Caco-2 (cell line): ENCODE measurements at regions not wholly inside any gene's neighbourhood (a gene's known extent, or its start where the extent isn't known, plus 50 kb on each side); places are given as distances from the start of the nearest gene placed in this dataset.

ENCODE experiments used
- BruUV-seq: library from RNA; stranded (reverse); fragments of 400-500 nt; replicated peaks from 2 replicates; lab custom pipeline; 2021; lab: Mats Ljungman, UMichigan
- CTCF ChIA-PET: fragments of 300-600 bp; sonication (Branson Sonifier 250); formaldehyde crosslinking; loops from one replicate; lab custom pipeline; 2022; ENCODE audit warnings: antibody characterized with exemption; lab: Charles Lee
- POLR2A ChIA-PET: fragments of 300-600 bp; sonication (Branson Sonifier 250); formaldehyde crosslinking; loops from one replicate; lab custom pipeline; 2022; ENCODE audit warnings: antibody characterized with exemption; lab: Charles Lee
- DNase-seq, 2 experiments: peaks; one replicate each; pipeline versions ENCODE4 v3.0.0 to v3.0.0-alpha.2; 2020 to 2022
- H3K27me3 ChIP-seq: replicated peaks from 2 replicates; pipeline ENCODE4 v1.6.0; 2011; ENCODE audit warnings: low read length; ENCODE audit not compliant: control insufficient read depth, insufficient read depth
- H3K36me3 ChIP-seq: 2 replicates; pipeline ENCODE4 v1.5.1; 2011; ENCODE audit warnings: low read length; ENCODE audit not compliant: control insufficient read depth, insufficient read depth
- H3K4me1 ChIP-seq: fragments of 250-450 bp; sonication (Bioruptor Pico); 2 replicates; pipeline ENCODE4 v1.5.1; 2020; ENCODE audit warnings: mild to moderate bottlenecking
- H3K4me3 ChIP-seq: 2 replicates; pipeline ENCODE4 v1.5.1; 2011; ENCODE audit warnings: low read depth, mild to moderate bottlenecking, control low read depth, low read length
- H3K9me3 ChIP-seq: fragments of 250-450 bp; sonication (Bioruptor Pico); 2 replicates; pipeline ENCODE4 v1.5.1; 2020; ENCODE audit warnings: mild to moderate bottlenecking, moderate library complexity
- H3K27ac Mint-ChIP-seq: one replicate; pipeline ENCODE4 v1.8.0; 2022; ENCODE audit warnings: mixed read lengths; ENCODE audit not compliant: unreplicated experiment
- H3K27me3 Mint-ChIP-seq: one replicate; pipeline ENCODE4 v1.8.0; 2022; ENCODE audit warnings: mixed read lengths; ENCODE audit not compliant: insufficient read depth, unreplicated experiment
- H3K36me3 Mint-ChIP-seq: one replicate; pipeline ENCODE4 v1.8.0; 2022; ENCODE audit warnings: mild to moderate bottlenecking, mixed read lengths; ENCODE audit not compliant: insufficient read depth, unreplicated experiment
- H3K4me1 Mint-ChIP-seq: one replicate; pipeline ENCODE4 v1.8.0; 2022; ENCODE audit warnings: low read depth, mixed read lengths; ENCODE audit not compliant: unreplicated experiment
- H3K4me3 Mint-ChIP-seq: one replicate; pipeline ENCODE4 v1.8.0; 2022; ENCODE audit warnings: mild to moderate bottlenecking, moderate library complexity, mixed read lengths; ENCODE audit not compliant: unreplicated experiment
- H3K9me3 Mint-ChIP-seq: one replicate; pipeline ENCODE4 v1.8.0; 2022; ENCODE audit warnings: mixed read lengths; ENCODE audit not compliant: unreplicated experiment
- intact Hi-C: fragments of 100-400 bp; cut with micrococcal nuclease; formaldehyde crosslinking; loops from one replicate; pipeline ENCODE4 v1.10.0; 2022; ENCODE audit not compliant: unreplicated experiment
- TF ChIP-seq, protein P1 (sequence below), 2 experiments: fragments of 200-600 bp in 1 of 2; IDR thresholded peaks; 1 replicate in 1 of 2; 2 replicates in 1 of 2; pipeline versions ENCODE4 v1.5.1 to v1.8.0; 2011 to 2022; ENCODE audit warnings: antibody characterized with exemption in 1 of 2, control low read depth in 1 of 2, inconsistent platforms in 1 of 2, low read depth in 1 of 2, low read length in 1 of 2, mild to moderate bottlenecking in 1 of 2, moderate library complexity in 1 of 2; ENCODE audit not compliant: insufficient read depth in 1 of 2, severe bottlenecking in 1 of 2, unreplicated experiment in 1 of 2

DNA sequence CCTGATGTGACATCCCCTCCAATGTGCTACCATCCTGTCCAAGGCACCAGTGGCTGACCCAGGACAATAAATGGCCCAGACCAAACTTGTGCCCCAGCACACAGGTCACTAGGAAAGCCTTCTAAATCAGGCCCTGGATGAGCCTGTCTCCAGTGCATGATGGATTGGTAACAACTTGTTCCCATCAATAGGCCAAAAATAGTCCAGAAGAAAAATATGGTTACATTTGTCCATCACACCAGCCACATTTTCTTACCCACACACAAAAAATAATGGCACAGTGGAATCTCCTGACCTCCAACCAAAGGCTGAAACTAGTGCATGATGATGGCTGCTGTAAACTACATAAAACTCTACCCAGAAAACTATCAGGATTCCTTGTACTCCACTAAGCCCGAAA, 228.4 kb downstream of the SPTSSA start:
- H3K4me3 Mint-ChIP-seq, result no peak overlapping the region
- Histone ChIP-seq H3K4me1 (peaks cover 25% of the 10 kb centered on the region), H3K9me3 (no peaks in the 10 kb centered on the region), H3K4me3 (no peak overlapping the region), H3K27me3 (no peaks in the 10 kb centered on the region), H3K36me3 (no peaks in the 10 kb centered on the region)
- POLR2A ChIA-PET, result no interaction called here
- intact Hi-C loops, result no loop called here
- H3K27ac Mint-ChIP-seq, result peak overlapping the region; percentile 33
- TF ChIP-seq, protein P1, sequence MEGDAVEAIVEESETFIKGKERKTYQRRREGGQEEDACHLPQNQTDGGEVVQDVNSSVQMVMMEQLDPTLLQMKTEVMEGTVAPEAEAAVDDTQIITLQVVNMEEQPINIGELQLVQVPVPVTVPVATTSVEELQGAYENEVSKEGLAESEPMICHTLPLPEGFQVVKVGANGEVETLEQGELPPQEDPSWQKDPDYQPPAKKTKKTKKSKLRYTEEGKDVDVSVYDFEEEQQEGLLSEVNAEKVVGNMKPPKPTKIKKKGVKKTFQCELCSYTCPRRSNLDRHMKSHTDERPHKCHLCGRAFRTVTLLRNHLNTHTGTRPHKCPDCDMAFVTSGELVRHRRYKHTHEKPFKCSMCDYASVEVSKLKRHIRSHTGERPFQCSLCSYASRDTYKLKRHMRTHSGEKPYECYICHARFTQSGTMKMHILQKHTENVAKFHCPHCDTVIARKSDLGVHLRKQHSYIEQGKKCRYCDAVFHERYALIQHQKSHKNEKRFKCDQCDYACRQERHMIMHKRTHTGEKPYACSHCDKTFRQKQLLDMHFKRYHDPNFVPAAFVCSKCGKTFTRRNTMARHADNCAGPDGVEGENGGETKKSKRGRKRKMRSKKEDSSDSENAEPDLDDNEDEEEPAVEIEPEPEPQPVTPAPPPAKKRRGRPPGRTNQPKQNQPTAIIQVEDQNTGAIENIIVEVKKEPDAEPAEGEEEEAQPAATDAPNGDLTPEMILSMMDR (IDR thresholded peaks at IDR 0.05; ENCODE audit: insufficient read depth in 1 of 2, low read depth in 1 of 2, low read length in 1 of 2, severe bottlenecking in 1 of 2, unreplicated experiment in 1 of 2), result no peak
- CTCF ChIA-PET, result no interaction called here
- BruUV-seq, result no TSS peak
- peaks cover 21% of the 10 kb centered on the region for H3K9me3 Mint-ChIP-seq
- H3K36me3 Mint-ChIP-seq, result peaks cover 6% of the 10 kb centered on the region
- no peaks in the 10 kb centered on the region for H3K27me3 Mint-ChIP-seq
- DNase-seq, result no peak
- peaks cover 22% of the 10 kb centered on the region for H3K4me1 Mint-ChIP-seq

GRCh38 chr14:34232790-34233189, 229.2 kb downstream of the SPTSSA start:
- peak overlapping the region; percentile 33 for H3K27ac Mint-ChIP-seq
- H3K36me3 ChIP-seq, result no peaks in the 10 kb centered on the region
- H3K4me3 ChIP-seq, result no peak overlapping the region
- H3K4me3 Mint-ChIP-seq, result no peak overlapping the region
- H3K9me3 ChIP-seq, result no peaks in the 10 kb centered on the region
- BruUV-seq, result no TSS peak
- H3K4me1 ChIP-seq, result peaks cover 31% of the 10 kb centered on the region
- H3K4me1 Mint-ChIP-seq, result peaks cover 29% of the 10 kb centered on the region
- H3K9me3 Mint-ChIP-seq, result peaks cover 21% of the 10 kb centered on the region
- intact Hi-C loops, result no loop called here
- H3K27me3 Mint-ChIP-seq, result no peaks in the 10 kb centered on the region
- TF ChIP-seq, protein P1 (IDR thresholded peaks at IDR 0.05; ENCODE audit: insufficient read depth in 1 of 2, low read depth in 1 of 2, low read length in 1 of 2, severe bottlenecking in 1 of 2, unreplicated experiment in 1 of 2), result no peak
- POLR2A ChIA-PET, result interaction anchor here (0.6 kb wide), 2 partner anchors 65 to 119 kb away, joined by 3 to 7 read pairs; no protein-coding TSS in a partner anchor
- no peaks in the 10 kb centered on the region for H3K27me3 ChIP-seq
- CTCF ChIA-PET, result no interaction called here
- peaks cover 6% of the 10 kb centered on the region for H3K36me3 Mint-ChIP-seq
- peak; percentile 17 to 42 for DNase-seq

DNA sequence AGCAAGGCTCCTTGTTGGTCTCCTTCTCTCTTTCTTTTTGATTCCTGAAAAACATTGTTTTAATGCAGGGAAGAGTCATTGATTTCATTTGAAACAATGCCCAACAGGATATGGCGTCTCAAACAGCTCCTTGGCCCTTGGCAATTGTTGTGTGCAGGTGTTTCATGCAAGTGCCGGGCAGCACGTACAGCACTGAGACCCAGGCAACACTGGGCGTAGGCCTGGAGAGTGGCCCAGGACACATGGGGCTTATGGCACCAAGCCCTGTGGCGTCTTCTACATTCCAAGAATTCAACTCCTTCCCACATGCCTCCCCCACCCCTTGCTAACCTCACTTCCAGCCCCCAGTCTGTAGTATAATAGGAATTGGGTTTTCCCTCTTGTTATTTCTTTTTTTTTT, 230.4 kb downstream of the SPTSSA start:
- DNase-seq, result no peak
- no peaks in the 10 kb centered on the region for H3K36me3 ChIP-seq
- intact Hi-C loops, result no loop called here
- peak overlapping the region; percentile 42 for H3K27ac Mint-ChIP-seq
- no TSS peak for BruUV-seq
- H3K4me1 ChIP-seq, result peaks cover 41% of the 10 kb centered on the region
- H3K4me3 ChIP-seq, result no peak overlapping the region
- no peak overlapping the region for H3K4me3 Mint-ChIP-seq
- no peaks in the 10 kb centered on the region for H3K9me3 ChIP-seq
- peaks cover 6% of the 10 kb centered on the region for H3K36me3 Mint-ChIP-seq
- ChIA-PET CTCF (no interaction called here), POLR2A (no interaction called here)
- no peaks in the 10 kb centered on the region for H3K27me3 ChIP-seq
- TF ChIP-seq, protein P1 (IDR thresholded peaks at IDR 0.05; ENCODE audit: insufficient read depth in 1 of 2, low read depth in 1 of 2, low read length in 1 of 2, severe bottlenecking in 1 of 2, unreplicated experiment in 1 of 2), result no peak
- peaks cover 21% of the 10 kb centered on the region for H3K9me3 Mint-ChIP-seq
- H3K27me3 Mint-ChIP-seq, result no peaks in the 10 kb centered on the region
- H3K4me1 Mint-ChIP-seq, result peaks cover 32% of the 10 kb centered on the region
